Adrenal gland (tissue), 5 donors: ENCODE measurements at regions not wholly inside any gene's neighbourhood (a gene's known extent, or its start where the extent isn't known, plus 50 kb on each side); places are given as distances from the start of the nearest gene placed in this dataset.

Source experiments
- CTCF ChIP-seq, 6 experiments: fragments of 450-650 bp in 4 of 6; fragments of 200-600 bp in 2 of 6; sonication (generic) in 1 of 6; IDR thresholded peaks; 1 replicate in 5 of 6; 2 replicates in 1 of 6; pipeline versions ENCODE4 v1.5.1 to v1.8.0; 2016 to 2021; ENCODE audit warnings: antibody characterized with exemption in 6 of 6, mild to moderate bottlenecking in 2 of 6, moderate library complexity in 1 of 6
- POLR2A ChIP-seq, 2 donors: fragments of 450-650 bp; IDR thresholded peaks; one replicate each; pipeline ENCODE4 v1.6.1; 2017; ENCODE audit warnings: antibody characterized with exemption in 2 of 2, mild to moderate bottlenecking in 2 of 2, moderate library complexity in 1 of 2
- donor health status: DM: no; HTN: no; CAD: no.

GRCh38 chr14:100429537-100429936, 106.4 kb downstream of the SLC25A47 start:
- TF ChIP-seq CTCF (IDR thresholded peaks at IDR 0.05) (no peak), POLR2A (IDR thresholded peaks at IDR 0.05) (no peak)
